Pancreas (tissue), 10 donors: ENCODE measurements at regions not wholly inside any gene's neighbourhood (a gene's known extent, or its start where the extent isn't known, plus 50 kb on each side); places are given as distances from the start of the nearest gene placed in this dataset.
"Not testable (repeated sequence)": the region's sequence is repeated elsewhere in the genome, so short reads cannot be mapped to it uniquely, and the experiment has no call there.

Experiments used
- ATAC-seq, 4 donors: fragments of 200-7000 bp; cut with Tn5 transposase; one replicate each; pipeline versions ENCODE4 v1.8.0 to v1.9.1; 2020; ENCODE audit warnings: mild to moderate bottlenecking in 4 of 4, moderate library complexity in 4 of 4
- DNase-seq, 6 donors: peaks; one replicate each; pipeline ENCODE4 v3.0.0-alpha.2; 2020
- FAIRE-seq: peaks from 2 replicates; lab custom pipeline; 2012; peaks lifted over from hg19 to GRCh38; lab: Jason Lieb, UNC
- H3K27ac ChIP-seq, 4 donors: fragments of 200-600 bp; sonication (generic); 1 replicate in 3 of 4; 2 replicates in 1 of 4; pipeline versions ENCODE4 v1.5.0 to v1.8.0; 2020
- H3K27me3 ChIP-seq, 4 donors: fragments of 200-600 bp; one replicate each; pipeline ENCODE4 v1.8.0; 2021
- H3K36me3 ChIP-seq, 3 donors: fragments of 200-600 bp; sonication (generic) in 1 of 3; one replicate each; pipeline versions ENCODE4 v1.5.0 to v1.8.0; 2020 to 2021
- H3K4me1 ChIP-seq, 3 donors: fragments of 200-600 bp; one replicate each; pipeline ENCODE4 v1.8.0; 2021
- H3K4me3 ChIP-seq, 4 donors: fragments of 200-600 bp; sonication (generic) in 2 of 4; one replicate each; pipeline versions ENCODE4 v1.5.0 to v1.8.0; 2020 to 2021
- H3K9me3 ChIP-seq, 4 donors: fragments of 200-600 bp; one replicate each; pipeline ENCODE4 v1.8.0; 2021
- WGBS, 2 donors: extraction: QIAGEN DNeasy Blood & Tissue Kit; methylation state at CpG; one replicate each; pipeline ENCODE4 v1.1.7; 2013; 5-methylcytosine and 5-hydroxymethylcytosine counted together
- intact Hi-C, 3 donors: fragments of 100-400 bp; cut with DNase I; formaldehyde crosslinking; loops; one replicate each; pipeline versions ENCODE4 v1.11.1 to v1.14.2; 2022
- TF ChIP-seq, protein P1 (sequence below), 4 donors: fragments of 200-600 bp; sonication (generic) in 3 of 4; IDR thresholded peaks; one replicate each; pipeline versions ENCODE4 v1.5.0 to v1.8.0; 2021; ENCODE audit warnings: antibody characterized with exemption in 4 of 4
- donor health status: healthy with polysubstance abuse.
- donor health status: DM: no; HTN: no; CAD: no; lungs with moderate emphysema.
- donor health status: DM: no; HTN: no; CAD: no.
- donor health status: control.
- donor health status: control.
- donor health status: Bipolar disorder and iron deficiency.
- donor health status: DM: yes; HTN: yes; CAD: no.
- donor health status: DM: no; HTN: no; CAD: no.
- donor health status: DM: no; HTN: no; CAD: no.
- donor health status: DM: yes; HTN: yes; CAD: no.

DNA sequence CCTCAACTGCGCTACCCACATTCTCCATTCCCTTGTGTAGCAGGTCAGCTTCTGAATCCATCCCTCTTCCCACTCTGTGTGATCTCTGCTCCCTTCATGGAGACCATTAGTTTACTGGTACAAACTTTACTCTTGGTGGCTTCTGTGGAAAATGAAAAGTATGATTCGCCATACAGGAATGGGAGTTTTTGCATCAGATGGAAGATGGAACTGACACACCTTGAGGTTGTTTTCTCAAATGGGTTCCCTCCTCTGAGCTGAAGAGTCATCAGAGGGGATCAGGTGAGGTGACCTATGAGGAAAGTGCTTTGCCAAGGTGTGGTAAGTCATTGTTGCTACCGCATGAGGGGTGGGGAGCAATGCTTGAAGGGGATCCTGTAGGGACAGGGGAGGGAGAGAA lies 266.8 kb downstream of the INHBA start:
- Histone ChIP-seq H3K4me1 (no peaks in the 10 kb centered on the region), H3K9me3 (no peaks in the 10 kb centered on the region), H3K27ac (no peak overlapping the region), H3K27me3 (no peaks in the 10 kb centered on the region), H3K4me3 (no peak overlapping the region), H3K36me3 (no peaks in the 10 kb centered on the region)
- FAIRE-seq (no peak), DNase-seq (no peak), ATAC-seq (no peak)
- WGBS, 2 donors: 77 to 81% methylated on average over 3 of the region's 3 CpGs
- intact Hi-C loops: no loop called here
- TF ChIP-seq, protein P1, sequence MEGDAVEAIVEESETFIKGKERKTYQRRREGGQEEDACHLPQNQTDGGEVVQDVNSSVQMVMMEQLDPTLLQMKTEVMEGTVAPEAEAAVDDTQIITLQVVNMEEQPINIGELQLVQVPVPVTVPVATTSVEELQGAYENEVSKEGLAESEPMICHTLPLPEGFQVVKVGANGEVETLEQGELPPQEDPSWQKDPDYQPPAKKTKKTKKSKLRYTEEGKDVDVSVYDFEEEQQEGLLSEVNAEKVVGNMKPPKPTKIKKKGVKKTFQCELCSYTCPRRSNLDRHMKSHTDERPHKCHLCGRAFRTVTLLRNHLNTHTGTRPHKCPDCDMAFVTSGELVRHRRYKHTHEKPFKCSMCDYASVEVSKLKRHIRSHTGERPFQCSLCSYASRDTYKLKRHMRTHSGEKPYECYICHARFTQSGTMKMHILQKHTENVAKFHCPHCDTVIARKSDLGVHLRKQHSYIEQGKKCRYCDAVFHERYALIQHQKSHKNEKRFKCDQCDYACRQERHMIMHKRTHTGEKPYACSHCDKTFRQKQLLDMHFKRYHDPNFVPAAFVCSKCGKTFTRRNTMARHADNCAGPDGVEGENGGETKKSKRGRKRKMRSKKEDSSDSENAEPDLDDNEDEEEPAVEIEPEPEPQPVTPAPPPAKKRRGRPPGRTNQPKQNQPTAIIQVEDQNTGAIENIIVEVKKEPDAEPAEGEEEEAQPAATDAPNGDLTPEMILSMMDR (IDR thresholded peaks at IDR 0.05): no peak

DNA sequence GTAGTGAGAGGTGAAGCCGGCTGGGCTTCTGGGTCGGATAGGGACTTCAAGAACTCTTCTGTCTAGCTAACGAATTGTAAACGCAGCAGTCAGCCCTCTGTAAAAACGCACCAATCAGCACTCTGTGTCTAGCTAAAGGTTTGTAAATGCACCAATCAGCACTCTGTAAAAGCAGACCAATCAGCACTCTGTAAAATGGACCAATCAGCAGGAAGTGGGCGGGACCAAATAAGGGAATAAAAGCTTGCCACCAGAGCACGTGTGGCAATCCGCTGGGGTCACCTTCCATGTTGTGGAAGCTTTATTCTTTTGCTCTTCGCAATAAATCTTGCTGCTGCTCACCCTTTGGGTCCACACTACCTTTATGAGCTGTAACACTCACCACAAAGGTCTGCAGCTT lies 267.9 kb downstream of the INHBA start:
- H3K4me3 ChIP-seq, H3K4me1 ChIP-seq, H3K9me3 ChIP-seq, FAIRE-seq, H3K27me3 ChIP-seq, DNase-seq, H3K27ac ChIP-seq, H3K36me3 ChIP-seq, ATAC-seq, intact Hi-C loops: not testable (repeated sequence)
- 66 to 67% methylated on average over 9 of the region's 9 CpGs for WGBS, 2 donors

DNA sequence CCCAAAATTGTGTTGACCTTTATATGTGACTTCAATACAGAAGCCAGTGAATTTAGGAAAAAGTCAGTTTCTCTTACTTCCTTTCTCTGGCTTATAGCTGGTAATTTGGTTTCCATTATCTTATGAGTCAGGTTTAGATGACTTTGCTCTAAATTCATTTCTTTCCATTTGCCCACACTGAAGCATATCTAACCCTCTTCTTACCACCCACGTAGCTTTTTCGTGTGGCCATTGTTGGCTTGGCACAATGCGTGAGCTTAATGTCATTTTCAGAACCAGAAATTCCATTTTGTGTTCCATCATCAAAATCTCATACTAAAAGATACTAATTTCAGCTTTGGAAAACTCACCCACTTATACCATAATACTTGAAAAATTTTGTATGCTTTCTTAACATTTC lies 271.2 kb downstream of the INHBA start:
- no peaks in the 10 kb centered on the region for H3K4me1 ChIP-seq
- H3K36me3 ChIP-seq: no peaks in the 10 kb centered on the region
- ATAC-seq (no peak), DNase-seq (no peak), FAIRE-seq (no peak)
- TF ChIP-seq, protein P1 (IDR thresholded peaks at IDR 0.05): no peak
- intact Hi-C loops: no loop called here
- no peaks in the 10 kb centered on the region for H3K27me3 ChIP-seq
- WGBS, 2 donors: 58 to 78% methylated on average over 3 of the region's 3 CpGs
- H3K27ac ChIP-seq: no peak overlapping the region
- no peaks in the 10 kb centered on the region for H3K9me3 ChIP-seq
- no peak overlapping the region for H3K4me3 ChIP-seq

DNA sequence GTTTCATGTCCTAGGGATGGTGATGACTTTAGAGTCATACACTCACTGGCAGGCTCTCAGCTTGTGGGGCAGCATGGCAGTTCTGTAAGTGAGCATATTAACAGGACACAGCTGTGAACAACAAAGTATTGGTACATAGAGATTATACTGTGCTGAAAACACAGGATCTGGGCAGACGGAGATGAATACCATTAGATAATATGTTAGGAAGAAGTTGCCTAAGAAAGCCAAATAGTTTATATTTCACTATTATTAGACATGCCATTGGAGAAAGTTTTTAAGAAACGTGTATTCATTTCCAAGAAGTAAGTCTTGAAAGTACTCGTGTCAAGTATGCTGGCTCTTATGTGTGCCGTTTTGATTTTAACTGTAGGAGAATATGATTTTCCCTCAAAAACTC lies 274.5 kb downstream of the INHBA start:
- DNase-seq (no peak), ATAC-seq (no peak), FAIRE-seq (no peak)
- TF ChIP-seq, protein P1 (IDR thresholded peaks at IDR 0.05): no peak
- 55 to 70% methylated on average over 4 of the region's 4 CpGs for WGBS, 2 donors
- H3K27ac ChIP-seq: no peak overlapping the region
- H3K36me3 ChIP-seq: no peaks in the 10 kb centered on the region
- H3K9me3 ChIP-seq: no peaks in the 10 kb centered on the region
- H3K27me3 ChIP-seq: no peaks in the 10 kb centered on the region
- H3K4me1 ChIP-seq: no peaks in the 10 kb centered on the region
- H3K4me3 ChIP-seq: no peak overlapping the region
- intact Hi-C loops: no loop called here

DNA sequence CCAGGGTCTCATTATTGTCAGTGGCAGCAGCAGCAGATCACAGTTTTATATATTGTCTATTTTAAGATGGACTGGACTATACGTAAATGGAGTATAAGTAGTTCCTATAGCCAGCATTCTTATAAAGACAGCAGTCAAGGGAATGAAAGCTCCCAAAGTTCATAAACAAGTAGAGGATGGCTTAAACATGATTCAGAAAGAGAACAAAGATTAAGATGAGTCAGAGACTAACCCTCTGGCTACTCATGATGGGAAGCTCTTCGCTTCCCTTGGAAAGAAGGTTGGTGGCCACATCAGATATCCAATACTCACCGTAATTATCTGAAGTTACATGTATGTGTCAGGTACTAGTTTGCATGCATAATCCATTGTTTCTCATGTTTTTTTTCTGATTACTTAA lies 277.0 kb downstream of the INHBA start:
- Histone ChIP-seq H3K27me3 (no peaks in the 10 kb centered on the region), H3K4me3 (no peak overlapping the region), H3K36me3 (no peaks in the 10 kb centered on the region), H3K27ac (no peak overlapping the region), H3K4me1 (no peaks in the 10 kb centered on the region), H3K9me3 (no peaks in the 10 kb centered on the region)
- TF ChIP-seq, protein P1 (IDR thresholded peaks at IDR 0.05): no peak
- WGBS, 2 donors: 81 to 82% methylated on average over 3 of the region's 3 CpGs
- ATAC-seq (no peak), FAIRE-seq (no peak), DNase-seq (no peak)
- intact Hi-C loops: no loop called here

DNA sequence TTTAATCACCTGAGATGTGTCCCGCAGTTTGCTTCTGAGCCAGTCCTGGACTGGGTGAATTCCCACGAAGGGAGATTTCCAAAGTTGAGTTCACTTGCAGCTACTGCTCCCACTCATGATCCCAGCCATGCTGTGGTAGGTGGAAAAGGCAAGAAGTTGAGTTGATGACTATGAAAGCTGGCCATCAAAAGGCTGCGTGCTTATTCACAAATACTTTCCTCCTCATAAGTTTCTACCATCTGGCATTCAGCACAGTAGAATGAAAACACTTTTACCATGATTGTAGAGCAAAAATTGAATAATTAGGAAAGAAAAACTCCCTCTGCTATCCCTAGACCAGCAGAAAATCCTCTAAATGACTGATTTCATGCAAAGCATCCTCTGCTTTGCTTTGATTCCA lies 281.8 kb downstream of the INHBA start:
- H3K27ac ChIP-seq: no peak overlapping the region
- intact Hi-C loops: no loop called here
- H3K4me1 ChIP-seq: no peaks in the 10 kb centered on the region

More for the DNA sequence above, 281.8 kb downstream of the INHBA start:
- ATAC-seq (no peak), DNase-seq (no peak), FAIRE-seq (no peak)
- H3K27me3 ChIP-seq: no peaks in the 10 kb centered on the region
- 61 to 64% methylated on average over 3 of the region's 3 CpGs for WGBS, 2 donors
- no peak overlapping the region for H3K4me3 ChIP-seq
- H3K36me3 ChIP-seq: no peaks in the 10 kb centered on the region
- TF ChIP-seq, protein P1 (IDR thresholded peaks at IDR 0.05): no peak
- no peaks in the 10 kb centered on the region for H3K9me3 ChIP-seq
